ENCODE measurements at regions not wholly inside any gene's neighbourhood (a gene's known extent, or its start where the extent isn't known, plus 50 kb on each side); places are given as distances from the start of the nearest gene placed in this dataset.
"Not testable (repeated sequence)": the region's sequence is repeated elsewhere in the genome, so short reads cannot be mapped to it uniquely, and the experiment has no call there.

GRCh38 chr2:91509276-91509675, 2817.8 kb downstream of the RPIA start:
- not testable (repeated sequence) for TF ChIP-seq CTCF (IDR thresholded peaks at IDR 0.05); POLR2A (IDR thresholded peaks at IDR 0.05; ENCODE audit: low read depth); POLR2AphosphoS5 (IDR thresholded peaks at IDR 0.05)

Measured in esophagus muscularis mucosa (tissue), 3 donors.